ENCODE measurements at regions not wholly inside any gene's neighbourhood (a gene's known extent, or its start where the extent isn't known, plus 50 kb on each side); places are given as distances from the start of the nearest gene placed in this dataset.

- Mint-ChIP-seq H3K27me3 (ENCODE audit: insufficient read depth, unreplicated experiment) (no peaks in the 10 kb centered on the region), H3K4me1 (ENCODE audit: insufficient read depth, unreplicated experiment) (peaks cover 24% of the 10 kb centered on the region), H3K36me3 (ENCODE audit: insufficient read depth, unreplicated experiment) (peaks cover 6% of the 10 kb centered on the region), H3K27ac (ENCODE audit: low read depth, unreplicated experiment) (peak overlapping the region; percentile 13), H3K4me3 (ENCODE audit: unreplicated experiment) (no peak overlapping the region), H3K9me3 (ENCODE audit: unreplicated experiment) (peaks cover 7% of the 10 kb centered on the region)
- BruUV-seq (replicated peaks) = no TSS peak
- intact Hi-C loops (cut with micrococcal nuclease) = no loop called here
- TF ChIP-seq CTCF (IDR thresholded peaks at IDR 0.05; ENCODE audit: unreplicated experiment) = no peak
- DNase-seq (ENCODE audit: unreplicated experiment) = peak; percentile 84
- ChIA-PET CTCF (interaction anchor here (0.6 to 1.0 kb wide), 4 partner anchors 13 to 312 kb away, joined by 3 to 5 read pairs (median 3); no protein-coding TSS in a partner anchor), POLR2A (interaction anchor here (1.3 to 2.3 kb wide), 3 partner anchors 9 to 852 kb away, joined by 4 to 8 read pairs (median 4); no protein-coding TSS in a partner anchor)
Observed at GRCh38 chr2:147025646-147026585, 818.9 kb upstream of the ACVR2A start.

GRCh38 chr2:147019311-147019710, 825.5 kb upstream of the ACVR2A start:
- Mint-ChIP-seq H3K36me3 (ENCODE audit: insufficient read depth, unreplicated experiment) (peaks cover 6% of the 10 kb centered on the region), H3K9me3 (ENCODE audit: unreplicated experiment) (peaks cover 7% of the 10 kb centered on the region), H3K27ac (ENCODE audit: low read depth, unreplicated experiment) (no peak overlapping the region), H3K4me1 (ENCODE audit: insufficient read depth, unreplicated experiment) (peaks cover 2% of the 10 kb centered on the region), H3K27me3 (ENCODE audit: insufficient read depth, unreplicated experiment) (no peaks in the 10 kb centered on the region), H3K4me3 (ENCODE audit: unreplicated experiment) (no peak overlapping the region)
- ChIA-PET CTCF (interaction anchor here (0.7 kb wide), 1 partner anchor 894 kb away, joined by 3 read pairs; no protein-coding TSS in a partner anchor), POLR2A (no interaction called here)
- BruUV-seq (replicated peaks) = no TSS peak
- TF ChIP-seq CTCF (IDR thresholded peaks at IDR 0.05; ENCODE audit: unreplicated experiment) = no peak
- intact Hi-C loops (cut with micrococcal nuclease) = no loop called here
- DNase-seq (ENCODE audit: unreplicated experiment) = no peak

- peaks cover 7% of the 10 kb centered on the region for H3K9me3 Mint-ChIP-seq (ENCODE audit: unreplicated experiment)
- intact Hi-C loops (cut with micrococcal nuclease) = no loop called here
- H3K4me1 Mint-ChIP-seq (ENCODE audit: insufficient read depth, unreplicated experiment) = no peaks in the 10 kb centered on the region
- DNase-seq (ENCODE audit: unreplicated experiment) = peak; percentile 21
- H3K36me3 Mint-ChIP-seq (ENCODE audit: insufficient read depth, unreplicated experiment) = peaks cover under 1% of the 10 kb centered on the region
- ChIA-PET CTCF (interaction anchor here (0.6 kb wide), 1 partner anchor 1796 kb away, joined by 3 read pairs; no protein-coding TSS in a partner anchor), POLR2A (interaction anchor here (0.7 kb wide), 1 partner anchor 186 kb away, joined by 4 read pairs; no protein-coding TSS in a partner anchor)
- H3K4me3 Mint-ChIP-seq (ENCODE audit: unreplicated experiment) = no peak overlapping the region
- H3K27me3 Mint-ChIP-seq (ENCODE audit: insufficient read depth, unreplicated experiment) = no peaks in the 10 kb centered on the region
- no TSS peak for BruUV-seq (replicated peaks)
- no peak overlapping the region for H3K27ac Mint-ChIP-seq (ENCODE audit: low read depth, unreplicated experiment)
- no peak for TF ChIP-seq CTCF (IDR thresholded peaks at IDR 0.05; ENCODE audit: unreplicated experiment)
Observed at GRCh38 chr2:147017951-147018645, 826.7 kb upstream of the ACVR2A start.

GRCh38 chr2:147016181-147016580, 828.6 kb upstream of the ACVR2A start:
- H3K27me3 Mint-ChIP-seq (ENCODE audit: insufficient read depth, unreplicated experiment) = no peaks in the 10 kb centered on the region
- H3K4me1 Mint-ChIP-seq (ENCODE audit: insufficient read depth, unreplicated experiment) = no peaks in the 10 kb centered on the region
- no peaks in the 10 kb centered on the region for H3K36me3 Mint-ChIP-seq (ENCODE audit: insufficient read depth, unreplicated experiment)
- H3K27ac Mint-ChIP-seq (ENCODE audit: low read depth, unreplicated experiment) = no peak overlapping the region
- BruUV-seq (replicated peaks) = no TSS peak
- DNase-seq (ENCODE audit: unreplicated experiment) = no peak
- no peak overlapping the region for H3K4me3 Mint-ChIP-seq (ENCODE audit: unreplicated experiment)
- CTCF ChIA-PET = no interaction called here
- no peaks in the 10 kb centered on the region for H3K9me3 Mint-ChIP-seq (ENCODE audit: unreplicated experiment)
- POLR2A ChIA-PET = interaction anchor here (1.0 kb wide), 1 partner anchor 17 kb away, joined by 3 read pairs; no protein-coding TSS in a partner anchor
- intact Hi-C loops (cut with micrococcal nuclease) = no loop called here
- no peak for TF ChIP-seq CTCF (IDR thresholded peaks at IDR 0.05; ENCODE audit: unreplicated experiment)

All from MCF 10A (cell line).